ENCODE measurements at regions not wholly inside any gene's neighbourhood (a gene's known extent, or its start where the extent isn't known, plus 50 kb on each side); places are given as distances from the start of the nearest gene placed in this dataset.

DNA sequence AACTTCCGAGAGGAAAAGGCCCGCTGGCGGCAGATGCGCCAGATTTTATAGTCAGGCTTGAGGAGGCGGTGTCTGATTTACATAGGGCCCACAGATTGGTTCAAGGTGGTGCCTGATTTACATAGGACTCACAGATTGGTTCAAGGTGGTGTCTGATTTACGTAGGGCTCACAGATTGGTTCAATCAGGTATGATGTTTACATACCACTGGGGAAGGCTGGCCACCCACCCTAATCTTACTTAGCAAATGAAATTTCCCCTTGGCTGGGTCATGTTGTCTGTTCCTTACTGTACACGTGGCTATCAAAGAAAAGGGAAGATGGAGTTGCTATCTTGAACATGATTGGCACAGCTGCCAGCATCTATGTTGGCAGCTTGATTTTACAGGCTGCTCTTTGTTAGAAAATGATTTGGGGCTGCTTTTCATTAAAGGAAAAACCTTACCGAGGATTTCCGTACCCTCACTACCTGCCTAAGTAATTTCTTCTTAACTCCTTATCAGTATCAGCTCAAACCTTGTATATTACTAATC is 96.3 kb downstream of the SETD4 start:
- no peaks in the 10 kb centered on the region for H3K4me1 ChIP-seq
- no peak overlapping the region for H3K27ac ChIP-seq
- TF ChIP-seq EP300 (IDR thresholded peaks at IDR 0.05) (no peak), POLR2A (IDR thresholded peaks at IDR 0.05) (no peak), POLR2AphosphoS5 (IDR thresholded peaks at IDR 0.05) (no peak)
- DNase-seq (no peak), ATAC-seq (ENCODE audit: low FRiP score in 2 of 2) (no peak)
- WGBS, 2 donors: 71 to 80% methylated on average over 9 of the region's 9 CpGs
- no peaks in the 10 kb centered on the region for H3K36me3 ChIP-seq
- no peaks in the 10 kb centered on the region for H3K27me3 ChIP-seq
- H3K4me3 ChIP-seq: no peak overlapping the region
- H3K9me3 ChIP-seq: no peaks in the 10 kb centered on the region

DNA sequence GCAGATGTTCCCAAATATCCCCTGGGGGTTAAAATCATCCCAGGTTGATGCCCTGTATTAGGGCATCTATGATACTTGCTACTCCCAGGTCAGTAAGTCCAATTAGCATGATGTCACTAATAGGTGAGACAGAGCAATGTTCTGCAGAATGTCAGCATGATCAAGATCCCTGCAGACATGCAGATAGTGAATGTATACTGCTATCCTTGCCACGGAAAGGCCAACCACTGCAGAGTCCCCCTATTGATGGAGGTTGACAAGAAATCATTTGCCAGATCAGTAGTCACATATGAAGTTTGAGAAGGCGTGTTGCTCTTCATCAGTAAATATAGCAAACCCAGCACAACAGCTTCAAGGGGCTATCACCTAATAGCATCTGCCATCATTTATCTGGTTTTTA is 97.4 kb downstream of the SETD4 start:
- Histone ChIP-seq H3K36me3 (no peaks in the 10 kb centered on the region), H3K27me3 (no peaks in the 10 kb centered on the region), H3K9me3 (no peaks in the 10 kb centered on the region), H3K27ac (no peak overlapping the region), H3K4me1 (no peaks in the 10 kb centered on the region), H3K4me3 (no peak overlapping the region)
- TF ChIP-seq, protein P1, sequence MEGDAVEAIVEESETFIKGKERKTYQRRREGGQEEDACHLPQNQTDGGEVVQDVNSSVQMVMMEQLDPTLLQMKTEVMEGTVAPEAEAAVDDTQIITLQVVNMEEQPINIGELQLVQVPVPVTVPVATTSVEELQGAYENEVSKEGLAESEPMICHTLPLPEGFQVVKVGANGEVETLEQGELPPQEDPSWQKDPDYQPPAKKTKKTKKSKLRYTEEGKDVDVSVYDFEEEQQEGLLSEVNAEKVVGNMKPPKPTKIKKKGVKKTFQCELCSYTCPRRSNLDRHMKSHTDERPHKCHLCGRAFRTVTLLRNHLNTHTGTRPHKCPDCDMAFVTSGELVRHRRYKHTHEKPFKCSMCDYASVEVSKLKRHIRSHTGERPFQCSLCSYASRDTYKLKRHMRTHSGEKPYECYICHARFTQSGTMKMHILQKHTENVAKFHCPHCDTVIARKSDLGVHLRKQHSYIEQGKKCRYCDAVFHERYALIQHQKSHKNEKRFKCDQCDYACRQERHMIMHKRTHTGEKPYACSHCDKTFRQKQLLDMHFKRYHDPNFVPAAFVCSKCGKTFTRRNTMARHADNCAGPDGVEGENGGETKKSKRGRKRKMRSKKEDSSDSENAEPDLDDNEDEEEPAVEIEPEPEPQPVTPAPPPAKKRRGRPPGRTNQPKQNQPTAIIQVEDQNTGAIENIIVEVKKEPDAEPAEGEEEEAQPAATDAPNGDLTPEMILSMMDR (IDR thresholded peaks at IDR 0.05): no peak
- no peak for TF ChIP-seq EP300 (IDR thresholded peaks at IDR 0.05)
- TF ChIP-seq POLR2AphosphoS5 (IDR thresholded peaks at IDR 0.05): no peak
- no peak for TF ChIP-seq POLR2A (IDR thresholded peaks at IDR 0.05)
- 79 to 81% methylated on average over 2 of the region's 2 CpGs for WGBS, 2 donors
- ATAC-seq (ENCODE audit: low FRiP score in 2 of 2) (no peak), DNase-seq (no peak)

DNA sequence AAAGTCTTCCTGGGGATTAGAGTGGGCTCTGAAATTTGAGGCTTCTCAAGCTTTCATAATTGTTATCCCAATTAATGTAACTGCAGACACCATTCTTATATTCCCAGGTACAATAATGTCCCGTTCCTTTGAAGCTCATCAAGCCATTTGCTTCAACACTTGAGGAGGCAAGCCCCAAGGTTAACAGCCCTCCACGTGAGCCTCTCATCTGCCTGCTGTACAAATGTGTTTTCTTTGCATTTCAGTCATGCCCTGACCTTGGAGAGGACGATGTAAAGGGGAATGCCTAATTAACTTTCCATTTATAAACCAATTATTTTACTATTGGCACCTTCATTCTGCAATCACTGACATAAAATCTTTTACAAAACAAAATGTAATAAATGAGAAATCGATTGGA is 106.3 kb downstream of the SETD4 start:
- H3K4me3 ChIP-seq: no peak overlapping the region
- DNase-seq: no peak
- H3K27me3 ChIP-seq: no peaks in the 10 kb centered on the region
- no peaks in the 10 kb centered on the region for H3K36me3 ChIP-seq
- TF ChIP-seq POLR2AphosphoS5 (IDR thresholded peaks at IDR 0.05) (no peak), EP300 (IDR thresholded peaks at IDR 0.05) (no peak)
- TF ChIP-seq, protein P1 (IDR thresholded peaks at IDR 0.05): no peak
- H3K9me3 ChIP-seq: no peaks in the 10 kb centered on the region
- no peaks in the 10 kb centered on the region for H3K4me1 ChIP-seq
- no peak overlapping the region for H3K27ac ChIP-seq
- 57 to 63% methylated on average over 4 of the region's 4 CpGs for WGBS, 2 donors
- no peak for ATAC-seq (ENCODE audit: low FRiP score in 2 of 2)

DNA sequence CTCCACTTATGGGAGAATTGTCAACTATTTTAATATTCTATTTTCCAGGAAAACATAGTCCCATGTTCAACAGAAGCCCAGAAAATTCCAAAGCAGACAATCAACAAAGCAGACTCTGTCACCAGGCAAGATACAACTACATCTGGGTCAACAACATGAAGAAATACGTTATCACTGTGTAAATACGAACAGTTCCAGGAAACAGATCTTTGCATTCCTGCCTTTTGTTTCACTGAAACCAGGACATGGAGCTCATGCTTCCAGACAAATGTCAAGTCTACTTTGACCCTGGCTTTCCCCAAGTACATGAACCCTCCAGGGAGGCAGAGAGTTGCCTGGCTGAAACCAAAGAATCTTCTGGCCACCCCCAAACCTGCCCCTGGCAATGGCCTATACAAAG is 106.7 kb downstream of the SETD4 start:
- H3K36me3 ChIP-seq: no peaks in the 10 kb centered on the region
- ATAC-seq (ENCODE audit: low FRiP score in 2 of 2) (no peak), DNase-seq (no peak)
- H3K9me3 ChIP-seq: no peaks in the 10 kb centered on the region
- no peaks in the 10 kb centered on the region for H3K27me3 ChIP-seq
- TF ChIP-seq POLR2A (IDR thresholded peaks at IDR 0.05) (no peak), POLR2AphosphoS5 (IDR thresholded peaks at IDR 0.05) (no peak), EP300 (IDR thresholded peaks at IDR 0.05) (no peak)
- TF ChIP-seq, protein P1 (IDR thresholded peaks at IDR 0.05): no peak
- H3K4me3 ChIP-seq: no peak overlapping the region
- no peaks in the 10 kb centered on the region for H3K4me1 ChIP-seq
- 58 to 74% methylated on average over 2 of the region's 2 CpGs for WGBS, 2 donors
- H3K27ac ChIP-seq: no peak overlapping the region

DNA sequence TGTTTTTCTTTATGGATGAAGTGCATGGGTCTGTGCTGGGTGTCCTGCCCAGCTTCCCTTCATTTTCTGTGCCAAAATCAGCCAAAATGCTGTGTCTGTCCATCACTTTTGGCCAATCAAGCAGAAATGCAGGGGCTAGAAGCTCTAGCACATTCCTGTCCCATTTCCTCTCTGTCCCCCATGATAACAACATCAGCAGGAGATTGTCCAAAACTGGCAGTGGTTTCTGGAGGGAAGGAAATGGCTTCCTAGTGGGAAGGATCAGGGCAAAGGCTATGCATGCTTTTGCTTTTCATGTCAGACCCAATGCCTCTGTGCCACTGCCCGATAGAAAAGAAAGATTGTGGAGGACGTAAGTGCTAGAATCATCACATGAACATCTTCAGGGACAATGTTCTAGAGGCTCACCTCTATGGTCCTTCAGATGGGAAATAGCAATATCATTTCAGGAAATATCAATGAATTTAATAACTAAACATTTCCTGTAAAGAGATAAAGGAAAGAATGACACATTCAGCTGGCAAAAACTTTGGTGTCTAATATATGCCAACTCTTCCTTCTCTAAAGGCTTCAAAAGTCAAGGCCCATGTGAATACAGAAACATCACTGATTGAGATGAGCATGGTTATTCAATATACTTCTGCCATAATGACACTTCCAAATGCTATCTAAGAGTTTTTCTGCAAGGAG is 107.5 kb downstream of the SETD4 start:
- Histone ChIP-seq H3K27me3 (no peaks in the 10 kb centered on the region), H3K4me1 (no peaks in the 10 kb centered on the region), H3K27ac (no peak overlapping the region), H3K4me3 (no peak overlapping the region), H3K9me3 (no peaks in the 10 kb centered on the region), H3K36me3 (no peaks in the 10 kb centered on the region)
- DNase-seq: no peak
- 68 to 78% methylated on average over 2 of the region's 2 CpGs for WGBS, 2 donors
- TF ChIP-seq EP300 (IDR thresholded peaks at IDR 0.05) (no peak), POLR2A (IDR thresholded peaks at IDR 0.05) (no peak), POLR2AphosphoS5 (IDR thresholded peaks at IDR 0.05) (no peak)
- TF ChIP-seq, protein P1 (IDR thresholded peaks at IDR 0.05): no peak
- ATAC-seq (ENCODE audit: low FRiP score in 2 of 2): no peak

All from upper lobe of left lung (tissue), 6 donors.